ENCODE measurements at regions not wholly inside any gene's neighbourhood (a gene's known extent, or its start where the extent isn't known, plus 50 kb on each side); places are given as distances from the start of the nearest gene placed in this dataset.

DNA sequence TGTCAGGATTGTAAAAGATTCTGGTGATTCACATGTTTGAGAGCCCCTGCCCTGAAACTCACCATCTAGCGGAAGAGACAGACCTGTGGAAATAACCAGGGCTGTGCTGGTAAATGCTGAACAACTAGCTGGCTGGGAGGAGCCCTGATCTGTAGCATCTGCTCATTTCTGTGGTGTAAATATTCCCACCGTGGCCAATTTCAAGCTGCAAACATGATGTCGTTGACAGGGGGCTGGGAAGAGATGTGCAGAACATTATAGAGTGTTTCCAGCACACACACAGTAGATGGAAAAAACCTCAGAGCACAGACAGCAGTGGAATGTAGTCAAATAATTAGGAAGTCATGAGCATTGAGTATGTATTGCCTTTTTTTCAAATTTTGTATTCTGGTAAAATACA lies 138.2 kb downstream of the PHETA1 start:
- TF ChIP-seq, protein P1, sequence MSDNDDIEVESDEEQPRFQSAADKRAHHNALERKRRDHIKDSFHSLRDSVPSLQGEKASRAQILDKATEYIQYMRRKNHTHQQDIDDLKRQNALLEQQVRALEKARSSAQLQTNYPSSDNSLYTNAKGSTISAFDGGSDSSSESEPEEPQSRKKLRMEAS (IDR thresholded peaks at IDR 0.05) = no peak
- TF ChIP-seq YY1 (IDR thresholded peaks at IDR 0.05; ENCODE audit: low read depth) (no peak), FOXM1 (IDR thresholded peaks at IDR 0.05; ENCODE audit: borderline replicate concordance, low read depth) (no peak), EP300 (IDR thresholded peaks at IDR 0.05; ENCODE audit: borderline replicate concordance) (no peak), CREB1 (IDR thresholded peaks at IDR 0.05; ENCODE audit: low read depth) (no peak), TAF1 (IDR thresholded peaks at IDR 0.05; ENCODE audit: low read depth) (no peak), RAD21 (IDR thresholded peaks at IDR 0.05; ENCODE audit: low read depth) (no peak)
- TF ChIP-seq, protein P2, sequence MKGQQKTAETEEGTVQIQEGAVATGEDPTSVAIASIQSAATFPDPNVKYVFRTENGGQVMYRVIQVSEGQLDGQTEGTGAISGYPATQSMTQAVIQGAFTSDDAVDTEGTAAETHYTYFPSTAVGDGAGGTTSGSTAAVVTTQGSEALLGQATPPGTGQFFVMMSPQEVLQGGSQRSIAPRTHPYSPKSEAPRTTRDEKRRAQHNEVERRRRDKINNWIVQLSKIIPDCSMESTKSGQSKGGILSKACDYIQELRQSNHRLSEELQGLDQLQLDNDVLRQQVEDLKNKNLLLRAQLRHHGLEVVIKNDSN (IDR thresholded peaks at IDR 0.05) = no peak
- TF ChIP-seq, protein P3, sequence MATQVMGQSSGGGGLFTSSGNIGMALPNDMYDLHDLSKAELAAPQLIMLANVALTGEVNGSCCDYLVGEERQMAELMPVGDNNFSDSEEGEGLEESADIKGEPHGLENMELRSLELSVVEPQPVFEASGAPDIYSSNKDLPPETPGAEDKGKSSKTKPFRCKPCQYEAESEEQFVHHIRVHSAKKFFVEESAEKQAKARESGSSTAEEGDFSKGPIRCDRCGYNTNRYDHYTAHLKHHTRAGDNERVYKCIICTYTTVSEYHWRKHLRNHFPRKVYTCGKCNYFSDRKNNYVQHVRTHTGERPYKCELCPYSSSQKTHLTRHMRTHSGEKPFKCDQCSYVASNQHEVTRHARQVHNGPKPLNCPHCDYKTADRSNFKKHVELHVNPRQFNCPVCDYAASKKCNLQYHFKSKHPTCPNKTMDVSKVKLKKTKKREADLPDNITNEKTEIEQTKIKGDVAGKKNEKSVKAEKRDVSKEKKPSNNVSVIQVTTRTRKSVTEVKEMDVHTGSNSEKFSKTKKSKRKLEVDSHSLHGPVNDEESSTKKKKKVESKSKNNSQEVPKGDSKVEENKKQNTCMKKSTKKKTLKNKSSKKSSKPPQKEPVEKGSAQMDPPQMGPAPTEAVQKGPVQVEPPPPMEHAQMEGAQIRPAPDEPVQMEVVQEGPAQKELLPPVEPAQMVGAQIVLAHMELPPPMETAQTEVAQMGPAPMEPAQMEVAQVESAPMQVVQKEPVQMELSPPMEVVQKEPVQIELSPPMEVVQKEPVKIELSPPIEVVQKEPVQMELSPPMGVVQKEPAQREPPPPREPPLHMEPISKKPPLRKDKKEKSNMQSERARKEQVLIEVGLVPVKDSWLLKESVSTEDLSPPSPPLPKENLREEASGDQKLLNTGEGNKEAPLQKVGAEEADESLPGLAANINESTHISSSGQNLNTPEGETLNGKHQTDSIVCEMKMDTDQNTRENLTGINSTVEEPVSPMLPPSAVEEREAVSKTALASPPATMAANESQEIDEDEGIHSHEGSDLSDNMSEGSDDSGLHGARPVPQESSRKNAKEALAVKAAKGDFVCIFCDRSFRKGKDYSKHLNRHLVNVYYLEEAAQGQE (IDR thresholded peaks at IDR 0.05; ENCODE audit: low read depth) = no peak

Data from Ishikawa (cell line).